HG03060 (cell line): ENCODE measurements at regions not wholly inside any gene's neighbourhood (a gene's known extent, or its start where the extent isn't known, plus 50 kb on each side); places are given as distances from the start of the nearest gene placed in this dataset.
"Not testable (repeated sequence)": the region's sequence is repeated elsewhere in the genome, so short reads cannot be mapped to it uniquely, and the experiment has no call there.

Experiments
- ATAC-seq: cut with Tn5 transposase; IDR thresholded peaks from one replicate; pipeline ENCODE4 v1.9.1; 2021; ENCODE audit warnings: low read depth, moderate number of reproducible peaks; ENCODE audit not compliant: unreplicated experiment

GRCh38 chr14:83556746-83557453 lies 1973.0 kb upstream of the FLRT2 start:
- ATAC-seq: no peak

GRCh38 chr14:83558946-83559345 lies 1971.0 kb upstream of the FLRT2 start:
- no peak for ATAC-seq

- no peak for ATAC-seq
Measured at GRCh38 chr14:83559721-83560120, 1970.2 kb upstream of the FLRT2 start.

GRCh38 chr14:83561261-83561660 lies 1968.7 kb upstream of the FLRT2 start:
- no peak for ATAC-seq

- no peak for ATAC-seq
Measured at GRCh38 chr14:83566567-83566966, 1963.4 kb upstream of the FLRT2 start.

- no peak for ATAC-seq
Measured at GRCh38 chr14:83568141-83568540, 1961.8 kb upstream of the FLRT2 start.

GRCh38 chr14:83575301-83575700 lies 1954.6 kb upstream of the FLRT2 start:
- ATAC-seq: no peak

- ATAC-seq: no peak
Measured at GRCh38 chr14:83583201-83583600, 1946.7 kb upstream of the FLRT2 start.

- ATAC-seq: no peak
Measured at GRCh38 chr14:83594874-83595273, 1935.1 kb upstream of the FLRT2 start.

GRCh38 chr14:83607682-83608081 lies 1922.3 kb upstream of the FLRT2 start:
- no peak for ATAC-seq

- ATAC-seq: no peak
Measured at GRCh38 chr14:83611491-83611890, 1918.5 kb upstream of the FLRT2 start.

- no peak for ATAC-seq
Measured at GRCh38 chr14:83611906-83612390, 1918.0 kb upstream of the FLRT2 start.

- ATAC-seq: no peak
Measured at GRCh38 chr14:83614956-83615355, 1915.0 kb upstream of the FLRT2 start.

- no peak for ATAC-seq
Measured at GRCh38 chr14:83624541-83624940, 1905.4 kb upstream of the FLRT2 start.

GRCh38 chr14:83632375-83632774 lies 1897.6 kb upstream of the FLRT2 start:
- no peak for ATAC-seq

- no peak for ATAC-seq
Measured at GRCh38 chr14:83638748-83639504, 1891.0 kb upstream of the FLRT2 start.

GRCh38 chr14:83639505-83639875 lies 1890.5 kb upstream of the FLRT2 start:
- not testable (repeated sequence) for ATAC-seq

- ATAC-seq: no peak
Measured at GRCh38 chr14:83646228-83646627, 1883.7 kb upstream of the FLRT2 start.

- no peak for ATAC-seq
Measured at GRCh38 chr14:83660597-83660996, 1869.3 kb upstream of the FLRT2 start.

GRCh38 chr14:83664389-83664788 lies 1865.6 kb upstream of the FLRT2 start:
- no peak for ATAC-seq

- no peak for ATAC-seq
Measured at GRCh38 chr14:83689265-83689664, 1840.7 kb upstream of the FLRT2 start.

GRCh38 chr14:83697099-83697498 lies 1832.8 kb upstream of the FLRT2 start:
- ATAC-seq: no peak
